ENCODE measurements at regions not wholly inside any gene's neighbourhood (a gene's known extent, or its start where the extent isn't known, plus 50 kb on each side); places are given as distances from the start of the nearest gene placed in this dataset.

DNA sequence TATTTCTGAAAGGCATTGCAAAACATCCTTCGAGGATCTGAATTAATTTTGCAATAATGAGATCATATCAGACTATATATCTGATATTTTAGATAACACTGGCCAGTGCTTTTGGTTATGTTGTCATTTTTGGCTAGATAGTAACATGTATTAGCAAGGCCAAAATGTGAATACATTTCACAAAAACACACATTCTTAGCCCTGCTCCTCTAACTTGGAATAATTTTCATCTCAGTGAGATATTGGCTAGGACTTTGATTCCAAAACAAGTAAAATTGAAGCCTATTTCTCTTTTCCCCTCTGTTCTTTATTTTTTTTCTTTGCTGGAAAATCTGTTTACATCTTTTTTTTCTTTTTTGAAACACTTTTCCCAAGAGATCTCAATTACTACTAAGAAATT, 466.8 kb upstream of the CDH4 start:
- TF ChIP-seq, protein P1, sequence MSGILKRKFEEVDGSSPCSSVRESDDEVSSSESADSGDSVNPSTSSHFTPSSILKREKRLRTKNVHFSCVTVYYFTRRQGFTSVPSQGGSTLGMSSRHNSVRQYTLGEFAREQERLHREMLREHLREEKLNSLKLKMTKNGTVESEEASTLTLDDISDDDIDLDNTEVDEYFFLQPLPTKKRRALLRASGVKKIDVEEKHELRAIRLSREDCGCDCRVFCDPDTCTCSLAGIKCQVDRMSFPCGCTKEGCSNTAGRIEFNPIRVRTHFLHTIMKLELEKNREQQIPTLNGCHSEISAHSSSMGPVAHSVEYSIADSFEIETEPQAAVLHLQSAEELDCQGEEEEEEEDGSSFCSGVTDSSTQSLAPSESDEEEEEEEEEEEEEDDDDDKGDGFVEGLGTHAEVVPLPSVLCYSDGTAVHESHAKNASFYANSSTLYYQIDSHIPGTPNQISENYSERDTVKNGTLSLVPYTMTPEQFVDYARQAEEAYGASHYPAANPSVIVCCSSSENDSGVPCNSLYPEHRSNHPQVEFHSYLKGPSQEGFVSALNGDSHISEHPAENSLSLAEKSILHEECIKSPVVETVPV (CRISPR knock-in tag; IDR thresholded peaks at IDR 0.05): no peak
- TF ChIP-seq ZFP30 (CRISPR knock-in tag; IDR thresholded peaks at IDR 0.05) (no peak), ZFP3 (CRISPR knock-in tag; IDR thresholded peaks at IDR 0.05) (no peak), TSHZ2 (CRISPR knock-in tag; IDR thresholded peaks at IDR 0.05) (no peak), TCF4 (CRISPR knock-in tag; IDR thresholded peaks at IDR 0.05; ENCODE audit: borderline replicate concordance) (no peak), CSDC2 (CRISPR knock-in tag; IDR thresholded peaks at IDR 0.05) (no peak)
- TF ChIP-seq, protein P2, sequence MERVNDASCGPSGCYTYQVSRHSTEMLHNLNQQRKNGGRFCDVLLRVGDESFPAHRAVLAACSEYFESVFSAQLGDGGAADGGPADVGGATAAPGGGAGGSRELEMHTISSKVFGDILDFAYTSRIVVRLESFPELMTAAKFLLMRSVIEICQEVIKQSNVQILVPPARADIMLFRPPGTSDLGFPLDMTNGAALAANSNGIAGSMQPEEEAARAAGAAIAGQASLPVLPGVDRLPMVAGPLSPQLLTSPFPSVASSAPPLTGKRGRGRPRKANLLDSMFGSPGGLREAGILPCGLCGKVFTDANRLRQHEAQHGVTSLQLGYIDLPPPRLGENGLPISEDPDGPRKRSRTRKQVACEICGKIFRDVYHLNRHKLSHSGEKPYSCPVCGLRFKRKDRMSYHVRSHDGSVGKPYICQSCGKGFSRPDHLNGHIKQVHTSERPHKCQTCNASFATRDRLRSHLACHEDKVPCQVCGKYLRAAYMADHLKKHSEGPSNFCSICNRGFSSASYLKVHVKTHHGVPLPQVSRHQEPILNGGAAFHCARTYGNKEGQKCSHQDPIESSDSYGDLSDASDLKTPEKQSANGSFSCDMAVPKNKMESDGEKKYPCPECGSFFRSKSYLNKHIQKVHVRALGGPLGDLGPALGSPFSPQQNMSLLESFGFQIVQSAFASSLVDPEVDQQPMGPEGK (CRISPR knock-in tag; IDR thresholded peaks at IDR 0.05; ENCODE audit: borderline replicate concordance): no peak
